ENCODE measurements at regions not wholly inside any gene's neighbourhood (a gene's known extent, or its start where the extent isn't known, plus 50 kb on each side); places are given as distances from the start of the nearest gene placed in this dataset.
"Not testable (repeated sequence)": the region's sequence is repeated elsewhere in the genome, so short reads cannot be mapped to it uniquely, and the experiment has no call there.

DNA sequence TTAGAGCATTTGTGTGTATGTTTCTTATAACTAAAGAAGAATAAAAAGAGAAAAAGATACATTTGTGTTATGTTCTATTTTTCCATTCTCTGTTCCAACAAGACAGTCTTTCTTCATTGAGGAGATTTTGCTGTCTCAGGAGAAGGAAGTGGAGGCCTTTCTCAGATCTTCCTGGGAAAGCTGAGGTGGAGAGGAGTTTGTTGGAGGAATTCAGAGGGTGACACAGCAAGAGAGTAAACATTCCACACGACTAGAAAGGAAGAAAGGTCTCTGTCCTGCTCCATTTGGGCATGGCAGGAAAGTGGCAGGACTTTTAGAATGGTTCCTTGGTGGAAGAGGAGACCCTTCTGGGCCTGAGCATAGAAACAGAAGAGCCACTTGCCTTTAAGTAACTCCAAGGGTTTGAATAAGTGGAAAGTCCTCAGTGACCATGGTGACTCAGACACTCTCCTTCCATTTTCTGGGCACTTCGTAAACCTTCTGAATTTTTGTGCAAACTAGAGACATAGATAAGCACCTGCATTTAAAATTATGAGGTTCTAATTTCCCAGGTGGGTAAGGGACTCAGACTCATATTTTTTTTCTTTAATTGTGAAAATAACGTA, 52.3 kb upstream of the COL5A2 start:
- Histone ChIP-seq H3K4me3 (ENCODE audit: low read length) (no peak overlapping the region), H3K27ac (ENCODE audit: low read depth, low read length) (no peak overlapping the region), H3K9ac (ENCODE audit: low read length) (no peak overlapping the region), H3K36me3 (ENCODE audit: control insufficient read depth, insufficient read depth, low read length) (no peaks in the 10 kb centered on the region), H3K27me3 (ENCODE audit: control insufficient read depth, insufficient read depth, low read length) (no peaks in the 10 kb centered on the region), H3K4me1 (ENCODE audit: control insufficient read depth, insufficient read depth, low read length) (no peaks in the 10 kb centered on the region)

DNA sequence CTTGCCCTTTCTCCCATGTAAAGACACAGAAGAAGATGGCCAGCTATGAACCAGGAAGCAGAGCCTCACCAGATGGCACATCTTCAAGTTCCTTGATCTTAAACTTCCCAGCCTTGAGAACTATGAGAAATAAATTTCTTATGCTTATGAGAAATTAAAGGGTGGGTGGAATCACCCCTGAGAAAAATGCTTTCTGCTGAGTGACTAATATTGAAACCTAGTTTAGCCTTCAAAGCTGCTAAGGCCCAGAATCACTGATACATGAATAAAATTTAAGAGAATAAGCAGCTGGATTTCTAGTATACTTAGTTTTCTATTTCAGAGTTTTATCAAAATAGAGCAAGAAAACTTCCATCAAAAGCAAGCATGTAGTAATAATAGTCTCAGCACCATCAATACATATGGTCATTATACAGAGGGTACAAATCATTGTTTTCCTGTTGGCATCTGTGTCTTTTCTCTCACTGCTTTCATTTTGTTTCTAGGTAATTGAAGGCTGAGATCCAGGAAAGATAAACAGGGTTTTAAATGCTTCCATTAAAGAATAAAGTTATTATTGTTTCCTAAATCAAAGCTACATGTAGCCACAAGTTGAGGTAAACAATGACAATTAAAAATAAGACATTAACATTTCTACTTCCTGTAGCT, 53.3 kb upstream of the COL5A2 start:
- no peaks in the 10 kb centered on the region for H3K36me3 ChIP-seq (ENCODE audit: control insufficient read depth, insufficient read depth, low read length)
- no peaks in the 10 kb centered on the region for H3K27me3 ChIP-seq (ENCODE audit: control insufficient read depth, insufficient read depth, low read length)
- H3K4me3 ChIP-seq (ENCODE audit: low read length): no peak overlapping the region
- H3K4me1 ChIP-seq (ENCODE audit: control insufficient read depth, insufficient read depth, low read length): no peaks in the 10 kb centered on the region
- no peak overlapping the region for H3K27ac ChIP-seq (ENCODE audit: low read depth, low read length)
- no peak overlapping the region for H3K9ac ChIP-seq (ENCODE audit: low read length)

DNA sequence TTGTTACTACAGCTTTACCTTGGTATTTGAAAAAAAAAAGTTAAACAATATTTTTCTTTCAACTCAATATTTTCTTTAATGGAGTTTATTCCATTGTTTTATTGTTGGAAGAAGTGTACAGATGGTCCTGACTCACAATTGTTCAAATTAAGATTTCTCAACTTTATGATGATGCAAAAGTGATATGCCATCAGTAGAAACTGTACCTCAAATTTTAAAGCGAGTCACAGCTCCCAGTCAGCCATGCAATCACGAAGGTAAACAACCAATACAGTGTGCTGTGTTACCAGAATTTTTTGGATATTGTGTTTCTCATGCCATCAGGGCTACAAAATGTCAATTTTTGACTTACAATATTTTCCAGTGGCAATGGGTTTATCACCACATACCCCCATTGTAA, 54.0 kb upstream of the COL5A2 start:
- Histone ChIP-seq H3K4me3 (ENCODE audit: low read length) (no peak overlapping the region), H3K27ac (ENCODE audit: low read depth, low read length) (no peak overlapping the region), H3K36me3 (ENCODE audit: control insufficient read depth, insufficient read depth, low read length) (no peaks in the 10 kb centered on the region), H3K9ac (ENCODE audit: low read length) (no peak overlapping the region), H3K4me1 (ENCODE audit: control insufficient read depth, insufficient read depth, low read length) (no peaks in the 10 kb centered on the region), H3K27me3 (ENCODE audit: control insufficient read depth, insufficient read depth, low read length) (no peaks in the 10 kb centered on the region)

DNA sequence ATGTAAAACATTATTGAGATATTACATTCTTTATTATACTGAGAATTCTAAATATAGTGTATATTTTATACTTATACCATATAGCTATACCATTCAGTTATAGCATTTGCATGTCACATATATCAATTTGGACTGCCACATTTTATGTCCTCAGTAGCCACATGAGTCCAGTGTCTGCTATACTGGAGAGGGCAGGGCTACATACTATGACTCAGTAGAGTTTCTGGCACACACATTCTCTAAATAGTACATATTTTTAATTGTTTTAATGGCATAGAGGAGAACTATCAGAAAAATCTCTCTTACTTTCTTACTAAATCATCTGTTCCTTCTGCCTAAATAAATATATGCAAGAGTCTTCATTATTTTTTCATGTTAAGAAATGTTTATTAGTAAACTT, 55.4 kb upstream of the COL5A2 start:
- Histone ChIP-seq H3K27ac (ENCODE audit: low read depth, low read length) (no peak overlapping the region), H3K27me3 (ENCODE audit: control insufficient read depth, insufficient read depth, low read length) (no peaks in the 10 kb centered on the region), H3K36me3 (ENCODE audit: control insufficient read depth, insufficient read depth, low read length) (no peaks in the 10 kb centered on the region), H3K9ac (ENCODE audit: low read length) (no peak overlapping the region), H3K4me3 (ENCODE audit: low read length) (no peak overlapping the region), H3K4me1 (ENCODE audit: control insufficient read depth, insufficient read depth, low read length) (no peaks in the 10 kb centered on the region)

DNA sequence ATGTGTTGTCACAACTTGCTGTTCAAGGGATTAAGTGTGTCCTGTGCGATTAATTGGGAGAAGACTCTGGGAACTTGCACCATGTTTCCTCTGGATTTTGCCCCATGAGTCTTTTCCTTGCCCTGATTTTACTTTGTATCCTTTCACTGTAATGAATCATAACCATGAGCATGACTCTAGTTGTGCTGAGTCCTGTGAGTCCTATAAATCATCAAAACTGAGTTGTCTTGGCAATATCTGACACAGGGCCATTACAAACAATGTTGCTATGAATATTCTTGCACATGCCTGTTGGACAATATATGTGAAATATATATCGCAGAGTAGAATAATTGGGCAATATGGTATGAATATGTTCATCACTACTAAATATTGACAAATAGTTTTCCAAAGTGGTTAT, 56.5 kb upstream of the COL5A2 start:
- Histone ChIP-seq H3K4me1 (ENCODE audit: control insufficient read depth, insufficient read depth, low read length) (no peaks in the 10 kb centered on the region), H3K36me3 (ENCODE audit: control insufficient read depth, insufficient read depth, low read length) (no peaks in the 10 kb centered on the region), H3K9ac (ENCODE audit: low read length) (no peak overlapping the region), H3K27me3 (ENCODE audit: control insufficient read depth, insufficient read depth, low read length) (no peaks in the 10 kb centered on the region), H3K4me3 (ENCODE audit: low read length) (no peak overlapping the region), H3K27ac (ENCODE audit: low read depth, low read length) (no peak overlapping the region)

DNA sequence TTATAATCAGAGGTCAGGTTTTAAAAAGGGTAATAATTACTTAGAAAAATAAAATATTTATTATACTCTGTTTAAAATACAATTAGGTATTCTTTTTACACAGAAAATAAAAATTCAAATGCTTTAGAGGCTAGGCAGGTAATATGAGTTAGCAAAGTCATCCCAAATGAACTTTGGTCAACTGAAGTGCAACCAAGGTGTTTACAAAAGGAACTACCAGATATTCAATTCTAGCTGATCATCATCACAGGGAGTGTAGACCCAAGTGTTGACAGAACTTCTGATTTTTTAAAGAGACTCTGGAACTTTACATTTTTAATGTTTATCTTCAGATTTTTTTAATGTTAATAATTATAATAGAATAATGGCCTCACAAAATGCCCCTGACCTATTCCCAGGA, 59.3 kb upstream of the COL5A2 start:
- H3K27ac ChIP-seq (ENCODE audit: low read depth, low read length): no peak overlapping the region

DNA sequence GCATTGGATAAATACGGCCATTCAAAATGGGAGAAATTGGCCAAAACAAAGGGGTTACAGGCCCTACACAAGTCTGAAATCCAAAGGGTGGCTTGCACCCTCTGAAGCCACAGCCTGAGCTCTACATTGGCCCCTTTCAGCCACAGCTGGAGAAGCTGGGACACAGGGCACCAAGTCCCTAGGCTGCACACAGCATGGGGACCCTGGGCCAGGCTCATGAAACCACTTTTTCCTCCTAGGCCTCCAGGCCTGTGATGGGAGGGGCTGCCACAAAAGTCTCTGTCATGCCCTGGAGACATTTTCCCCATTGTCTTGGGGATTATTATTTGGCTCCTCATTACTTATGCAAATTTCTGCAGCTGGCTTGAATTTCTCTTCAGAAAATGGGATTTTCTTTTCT, 64.3 kb upstream of the COL5A2 start:
- H3K36me3 ChIP-seq (ENCODE audit: control insufficient read depth, insufficient read depth, low read length); H3K4me1 ChIP-seq (ENCODE audit: control insufficient read depth, insufficient read depth, low read length); H3K9ac ChIP-seq (ENCODE audit: low read length); H3K4me3 ChIP-seq (ENCODE audit: low read length); H3K27ac ChIP-seq (ENCODE audit: low read depth, low read length); H3K27me3 ChIP-seq (ENCODE audit: control insufficient read depth, insufficient read depth, low read length): not testable (repeated sequence)

More for the DNA sequence above, 59.3 kb upstream of the COL5A2 start:
- Histone ChIP-seq H3K4me1 (ENCODE audit: control insufficient read depth, insufficient read depth, low read length) (no peaks in the 10 kb centered on the region), H3K4me3 (ENCODE audit: low read length) (no peak overlapping the region), H3K9ac (ENCODE audit: low read length) (no peak overlapping the region), H3K27me3 (ENCODE audit: control insufficient read depth, insufficient read depth, low read length) (no peaks in the 10 kb centered on the region), H3K36me3 (ENCODE audit: control insufficient read depth, insufficient read depth, low read length) (no peaks in the 10 kb centered on the region)

DNA sequence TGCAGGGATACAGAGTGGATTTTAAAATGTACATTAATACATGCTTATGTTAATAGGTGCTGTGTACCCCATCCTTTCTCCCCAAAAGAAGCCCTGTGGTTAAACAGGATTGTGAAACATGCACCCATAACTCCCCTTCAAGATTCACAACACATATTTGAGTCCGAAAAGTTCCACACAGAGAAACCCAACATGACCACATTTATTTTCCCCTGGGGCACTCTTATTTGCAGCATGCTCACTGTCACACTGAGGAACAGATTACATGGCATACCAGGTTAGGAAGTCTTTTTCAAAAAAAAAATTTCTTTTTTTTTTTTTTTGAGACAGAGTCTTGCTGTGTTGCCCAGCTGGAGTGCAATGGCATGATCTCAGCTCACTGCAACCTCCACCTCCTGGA, 67.7 kb upstream of the COL5A2 start:
- no peak overlapping the region for H3K9ac ChIP-seq (ENCODE audit: low read length)
- H3K36me3 ChIP-seq (ENCODE audit: control insufficient read depth, insufficient read depth, low read length): no peaks in the 10 kb centered on the region
- no peaks in the 10 kb centered on the region for H3K4me1 ChIP-seq (ENCODE audit: control insufficient read depth, insufficient read depth, low read length)
- no peaks in the 10 kb centered on the region for H3K27me3 ChIP-seq (ENCODE audit: control insufficient read depth, insufficient read depth, low read length)
- H3K27ac ChIP-seq (ENCODE audit: low read depth, low read length): no peak overlapping the region
- no peak overlapping the region for H3K4me3 ChIP-seq (ENCODE audit: low read length)

DNA sequence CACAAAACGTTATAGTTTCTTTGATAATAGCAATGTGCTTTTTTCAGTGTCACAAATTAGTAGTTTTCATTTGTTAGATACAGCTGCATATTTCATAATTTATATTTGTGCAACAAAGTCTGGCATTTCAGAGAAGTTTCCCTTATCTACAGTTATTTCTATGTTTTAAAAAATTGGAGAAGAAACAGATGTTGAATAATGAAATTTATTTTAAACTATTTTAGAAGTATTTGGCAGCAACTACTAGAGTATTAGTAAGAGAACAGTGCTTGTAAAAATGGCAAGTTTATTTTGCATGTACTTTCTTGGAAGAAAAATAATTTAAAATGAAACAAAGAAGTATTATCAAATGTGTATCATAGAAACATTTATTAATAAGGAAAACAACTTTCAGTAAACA, 68.6 kb upstream of the COL5A2 start:
- no peaks in the 10 kb centered on the region for H3K4me1 ChIP-seq (ENCODE audit: control insufficient read depth, insufficient read depth, low read length)
- no peaks in the 10 kb centered on the region for H3K36me3 ChIP-seq (ENCODE audit: control insufficient read depth, insufficient read depth, low read length)
- H3K9ac ChIP-seq (ENCODE audit: low read length): no peak overlapping the region
- H3K27me3 ChIP-seq (ENCODE audit: control insufficient read depth, insufficient read depth, low read length): no peaks in the 10 kb centered on the region
- H3K27ac ChIP-seq (ENCODE audit: low read depth, low read length): no peak overlapping the region
- H3K4me3 ChIP-seq (ENCODE audit: low read length): no peak overlapping the region

DNA sequence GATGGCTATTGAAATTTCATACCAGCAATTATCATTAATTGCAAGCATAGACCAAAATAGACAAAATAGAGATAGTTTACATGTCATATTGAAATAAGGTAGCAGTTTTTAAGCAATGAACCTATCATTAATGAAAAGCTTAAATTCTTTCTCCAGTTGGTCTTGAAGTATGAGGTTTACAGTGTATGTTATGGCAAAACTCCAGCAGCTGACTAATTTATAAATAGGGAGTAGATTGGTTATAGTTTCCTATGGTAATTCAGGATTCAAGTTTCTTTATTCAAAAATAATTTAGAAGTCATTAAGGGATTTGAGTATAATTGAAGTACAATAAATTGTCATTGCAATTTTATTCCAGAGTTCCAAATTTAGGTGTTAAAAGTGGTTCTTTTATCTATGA, 69.6 kb upstream of the COL5A2 start:
- H3K4me1 ChIP-seq (ENCODE audit: control insufficient read depth, insufficient read depth, low read length): no peaks in the 10 kb centered on the region
- H3K9ac ChIP-seq (ENCODE audit: low read length): no peak overlapping the region
- no peak overlapping the region for H3K4me3 ChIP-seq (ENCODE audit: low read length)
- H3K36me3 ChIP-seq (ENCODE audit: control insufficient read depth, insufficient read depth, low read length): no peaks in the 10 kb centered on the region
- no peak overlapping the region for H3K27ac ChIP-seq (ENCODE audit: low read depth, low read length)
- H3K27me3 ChIP-seq (ENCODE audit: control insufficient read depth, insufficient read depth, low read length): no peaks in the 10 kb centered on the region

DNA sequence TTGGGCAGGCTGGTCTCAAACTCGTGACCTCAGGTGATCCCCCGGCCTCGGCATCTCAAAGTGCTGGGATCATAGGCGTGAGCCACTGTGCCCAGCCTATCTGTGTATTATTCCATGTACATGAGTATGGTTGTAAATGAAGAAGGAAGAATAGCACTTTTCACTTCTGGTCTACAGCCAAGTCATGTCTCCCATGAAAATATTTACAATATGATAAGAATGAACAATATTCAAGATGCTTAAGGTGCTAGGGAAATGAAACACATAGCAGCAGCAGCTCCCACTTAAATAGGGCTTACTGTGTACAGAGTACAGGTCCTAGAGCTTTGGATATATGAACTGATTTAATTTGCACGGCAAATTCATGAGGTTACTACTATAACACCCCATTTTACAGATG, 70.3 kb upstream of the COL5A2 start:
- Histone ChIP-seq H3K4me3 (ENCODE audit: low read length) (no peak overlapping the region), H3K9ac (ENCODE audit: low read length) (no peak overlapping the region), H3K36me3 (ENCODE audit: control insufficient read depth, insufficient read depth, low read length) (no peaks in the 10 kb centered on the region), H3K27me3 (ENCODE audit: control insufficient read depth, insufficient read depth, low read length) (no peaks in the 10 kb centered on the region), H3K4me1 (ENCODE audit: control insufficient read depth, insufficient read depth, low read length) (no peaks in the 10 kb centered on the region), H3K27ac (ENCODE audit: low read depth, low read length) (no peak overlapping the region)

DNA sequence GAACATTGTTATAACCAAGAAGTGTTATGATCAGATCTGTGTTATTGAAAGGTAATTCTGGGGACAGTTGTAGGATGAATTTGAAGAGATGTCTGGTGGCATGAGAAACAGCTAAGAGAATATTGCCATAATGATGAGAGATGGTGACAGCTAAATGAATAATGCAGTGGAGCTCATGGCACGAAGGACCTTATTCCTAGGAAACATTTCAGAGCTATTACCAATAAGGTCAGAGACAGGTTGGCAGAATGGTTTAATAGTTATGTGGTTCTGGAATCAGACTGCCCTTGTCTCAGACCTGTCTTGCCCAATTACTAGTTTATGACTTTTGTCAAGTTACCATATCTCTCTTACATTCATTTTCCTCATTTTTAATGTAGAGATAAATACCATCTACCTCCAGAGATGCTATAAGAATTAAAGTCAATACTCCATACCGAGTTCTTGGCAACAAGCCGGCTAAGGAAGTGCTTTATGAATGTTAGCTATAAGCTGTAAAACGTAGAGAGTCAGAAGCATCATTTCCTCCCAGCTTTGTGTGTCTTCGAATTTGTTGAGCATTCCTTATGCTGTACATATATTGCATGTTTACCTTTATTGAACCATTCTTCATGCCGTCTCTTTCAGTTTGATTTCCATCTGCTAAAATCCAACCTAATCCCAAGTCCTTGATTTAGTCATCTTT, 73.6 kb upstream of the COL5A2 start:
- H3K36me3 ChIP-seq (ENCODE audit: control insufficient read depth, insufficient read depth, low read length): no peaks in the 10 kb centered on the region
- H3K4me1 ChIP-seq (ENCODE audit: control insufficient read depth, insufficient read depth, low read length): no peaks in the 10 kb centered on the region
- no peak overlapping the region for H3K4me3 ChIP-seq (ENCODE audit: low read length)
- H3K9ac ChIP-seq (ENCODE audit: low read length): no peak overlapping the region
- H3K27ac ChIP-seq (ENCODE audit: low read depth, low read length): no peak overlapping the region
- H3K27me3 ChIP-seq (ENCODE audit: control insufficient read depth, insufficient read depth, low read length): no peaks in the 10 kb centered on the region

DNA sequence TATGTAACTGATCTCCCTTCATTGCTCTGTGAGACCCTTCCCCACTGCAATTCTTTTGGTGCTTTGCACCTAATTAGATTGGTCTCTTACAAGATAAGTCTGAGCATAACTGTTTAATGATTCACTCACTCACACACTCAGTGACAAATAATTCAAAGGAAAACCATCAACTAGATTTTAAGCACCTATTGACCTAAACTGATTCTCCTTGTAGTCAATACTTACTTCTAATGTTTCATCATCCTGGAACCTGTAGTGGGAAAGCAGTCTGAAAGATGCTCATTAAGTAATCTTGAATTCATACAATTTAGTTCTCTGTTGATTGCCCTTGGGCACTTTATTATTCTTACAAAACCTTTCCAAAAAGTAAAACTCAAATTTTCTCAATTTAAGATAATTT, 74.3 kb upstream of the COL5A2 start:
- H3K27me3 ChIP-seq (ENCODE audit: control insufficient read depth, insufficient read depth, low read length): no peaks in the 10 kb centered on the region
- H3K4me3 ChIP-seq (ENCODE audit: low read length): no peak overlapping the region
- H3K27ac ChIP-seq (ENCODE audit: low read depth, low read length): no peak overlapping the region
- no peak overlapping the region for H3K9ac ChIP-seq (ENCODE audit: low read length)
- H3K4me1 ChIP-seq (ENCODE audit: control insufficient read depth, insufficient read depth, low read length): no peaks in the 10 kb centered on the region
- no peaks in the 10 kb centered on the region for H3K36me3 ChIP-seq (ENCODE audit: control insufficient read depth, insufficient read depth, low read length)
